GM12878 (cell line): ENCODE measurements at regions not wholly inside any gene's neighbourhood (a gene's known extent, or its start where the extent isn't known, plus 50 kb on each side); places are given as distances from the start of the nearest gene placed in this dataset.

Experiments used
- ATAC-seq: fragments of 200-7000 bp; cut with Tn5 transposase; 3 replicates; pipeline ENCODE4 v1.9.1; 2020; ENCODE audit warnings: mild to moderate bottlenecking, moderate library complexity
- BruUV-seq: library from RNA; stranded (reverse); fragments of 400-500 nt; replicated peaks from 2 replicates; lab custom pipeline; 2021; lab: Mats Ljungman, UMichigan
- CTCF ChIA-PET: fragments of 300-600 bp; sonication (Branson Sonifier 250); formaldehyde crosslinking; extraction: SDS; loops from one replicate; lab custom pipeline; 2021; ENCODE audit warnings: inconsistent platforms; lab: Yijun Ruan, JAX
- POLR2A ChIA-PET: fragments of 350-600 bp; formaldehyde crosslinking; extraction: SDS; loops from one replicate; lab custom pipeline; 2021; ENCODE audit warnings: inconsistent platforms; lab: Charles Lee
- RAD21 ChIA-PET: fragments of 300-600 bp; sonication (Branson Sonifier 250); formaldehyde crosslinking; loops from one replicate; lab custom pipeline; 2023; ENCODE audit warnings: antibody characterized with exemption; ENCODE audit not compliant: unreplicated experiment; lab: Charles Lee
- SMC1A ChIA-PET: fragments of 300-600 bp; sonication (Branson Sonifier 250); formaldehyde crosslinking; loops from one replicate; lab custom pipeline; 2023; ENCODE audit not compliant: unreplicated experiment, uncharacterized antibody; lab: Charles Lee
- DNase-seq: peaks from one replicate; pipeline ENCODE4 v3.0.0-alpha.2; 2011; ENCODE audit warnings: low read depth, low spot score
- FAIRE-seq: peaks from 3 replicates; lab custom pipeline; 2011; peaks lifted over from hg19 to GRCh38; lab: Jason Lieb, UNC
- H2AFZ ChIP-seq: 2 replicates; pipeline ENCODE4 v1.6.0; 2011; ENCODE audit warnings: low read depth, low read length, control low read depth; ENCODE audit not compliant: control insufficient read depth
- H3K27ac ChIP-seq: 2 replicates; pipeline ENCODE4 v1.5.1; 2011; ENCODE audit warnings: control low read depth; ENCODE audit not compliant: control insufficient read depth, insufficient read depth
- H3K27me3 ChIP-seq, 2 experiments: replicated peaks in 1 of 2; 2 replicates each; pipeline versions ENCODE4 v1.6.0 to v1.6.1; 2011; ENCODE audit warnings: low read length in 1 of 2; ENCODE audit not compliant: control insufficient read depth in 2 of 2, insufficient read depth in 2 of 2
- H3K36me3 ChIP-seq, 2 experiments: 2 replicates each; pipeline ENCODE4 v1.5.1; 2011; ENCODE audit warnings: low read length in 1 of 2; ENCODE audit not compliant: control insufficient read depth in 2 of 2, insufficient read depth in 2 of 2
- H3K4me1 ChIP-seq: 2 replicates; pipeline ENCODE4 v1.6.1; 2011; ENCODE audit warnings: mild to moderate bottlenecking, low read length, moderate library complexity, mixed read lengths; ENCODE audit not compliant: control insufficient read depth, insufficient read depth
- H3K4me2 ChIP-seq: 2 replicates; pipeline ENCODE4 v1.6.0; 2011; ENCODE audit warnings: control low read depth; ENCODE audit not compliant: control insufficient read depth, insufficient read depth
- H3K4me3 ChIP-seq: fragments of 200-600 bp; sonication (generic); 2 replicates; pipeline ENCODE4 v1.5.1; 2016
- H3K79me2 ChIP-seq: 2 replicates; pipeline ENCODE4 v1.6.0; 2011; ENCODE audit warnings: low read length; ENCODE audit not compliant: control insufficient read depth, insufficient read depth
- H3K9ac ChIP-seq: 2 replicates; pipeline ENCODE4 v1.8.0; 2011; ENCODE audit warnings: low read length, control low read depth, mixed read lengths; ENCODE audit not compliant: control insufficient read depth, insufficient read depth
- H3K9me3 ChIP-seq: replicated peaks from 3 replicates; pipeline ENCODE4 v1.5.1; 2011; ENCODE audit warnings: mild to moderate bottlenecking, low read length; ENCODE audit not compliant: control insufficient read depth, insufficient read depth
- H4K20me1 ChIP-seq: 2 replicates; pipeline ENCODE4 v1.6.0; 2011; ENCODE audit not compliant: control insufficient read depth, insufficient read depth
- BMI1 ChIP-seq: fragments of 450-650 bp; IDR thresholded peaks from 2 replicates; pipeline ENCODE4 v1.6.1; 2016; ENCODE audit warnings: mild to moderate bottlenecking, moderate library complexity, borderline replicate concordance
- CEBPZ ChIP-seq: fragments of 150-350 bp; IDR thresholded peaks from 2 replicates; pipeline ENCODE4 v1.6.1; 2016; ENCODE audit warnings: low read depth, low read length
- EP300 ChIP-seq, 2 experiments: fragments of 150-350 bp in 1 of 2; IDR thresholded peaks; 2 replicates each; pipeline ENCODE4 v1.6.1; 2011 to 2012; ENCODE audit warnings: low read depth in 2 of 2, low read length in 2 of 2, borderline replicate concordance in 1 of 2, improper control_type of control experiment in 1 of 2, inconsistent platforms in 1 of 2; ENCODE audit not compliant: control insufficient read depth in 1 of 2
- EZH2 ChIP-seq: IDR thresholded peaks from 2 replicates; pipeline ENCODE4 v1.6.1; 2012; ENCODE audit warnings: low read depth, mild to moderate bottlenecking, control low read depth, inconsistent platforms, low read length, borderline replicate concordance; ENCODE audit not compliant: control insufficient read depth
- GABPA ChIP-seq: IDR thresholded peaks from 2 replicates; pipeline ENCODE4 v1.6.1; 2014; ENCODE audit warnings: antibody characterized with exemption, low read depth, mild to moderate bottlenecking, inconsistent platforms
- IRF3 ChIP-seq: fragments of 450-650 bp; IDR thresholded peaks from 2 replicates; pipeline ENCODE4 v1.6.1; 2014; ENCODE audit warnings: mild to moderate bottlenecking
- IRF4 ChIP-seq: IDR thresholded peaks from 2 replicates; pipeline ENCODE4 v1.6.1; 2011; ENCODE audit warnings: low read depth, low read length
- RB1 ChIP-seq: fragments of 450-650 bp; formaldehyde crosslinking; IDR thresholded peaks from 2 replicates; pipeline ENCODE4 v1.6.1; 2017; ENCODE audit warnings: mild to moderate bottlenecking, borderline replicate concordance
- RFX5 ChIP-seq: IDR thresholded peaks from 2 replicates; pipeline ENCODE4 v1.6.1; 2011; ENCODE audit warnings: low read depth, low read length, improper control_type of control experiment
- WGBS: methylation state at CpG from one replicate; pipeline ENCODE4 v1.1.6; 2016; ENCODE audit warnings: low lambda C conversion rate; ENCODE audit not compliant: insufficient replicate concordance, insufficient coverage; ENCODE audit errors: missing lambda C conversion rate; 5-methylcytosine and 5-hydroxymethylcytosine counted together
- in situ Hi-C: fragments of 300-500 bp; cut with MboI; formaldehyde crosslinking; loops from 9 replicates; pipeline ENCODE4 v1.14.3; 2018; ENCODE audit warnings: mixed read lengths
- intact Hi-C: fragments of 100-400 bp; cut with micrococcal nuclease; formaldehyde crosslinking; loops from one replicate; pipeline ENCODE4 v1.14.2; 2022; ENCODE audit not compliant: unreplicated experiment
- TF ChIP-seq, protein P1 (sequence below): fragments of 450-650 bp; IDR thresholded peaks from 2 replicates; pipeline ENCODE4 v1.6.1; 2017; ENCODE audit warnings: antibody characterized with exemption, mild to moderate bottlenecking, moderate library complexity

GRCh38 chr15:54998661-54999060 lies 198.1 kb downstream of the RSL24D1 start:
- intact Hi-C loops, result no loop called here
- Histone ChIP-seq H3K9ac (no peak overlapping the region), H2AFZ (no peak overlapping the region), H3K4me2 (no peak overlapping the region), H3K27me3 (no peaks in the 10 kb centered on the region), H3K36me3 (no peaks in the 10 kb centered on the region), H3K9me3 (no peaks in the 10 kb centered on the region), H3K27ac (no peak overlapping the region), H3K79me2 (no peaks in the 10 kb centered on the region), H4K20me1 (no peaks in the 10 kb centered on the region), H3K4me3 (no peak overlapping the region), H3K4me1 (no peaks in the 10 kb centered on the region)
- no TSS peak for BruUV-seq
- no peak for TF ChIP-seq RFX5
- TF ChIP-seq IRF3, result no peak
- TF ChIP-seq BMI1, result no peak
- no peak for TF ChIP-seq RB1
- TF ChIP-seq EZH2, result no peak
- no peak for TF ChIP-seq EP300 (IDR thresholded peaks at IDR 0.05; ENCODE audit: borderline replicate concordance in 1 of 2, control insufficient read depth in 1 of 2, low read depth in 2 of 2, low read length in 2 of 2)
- ChIA-PET RAD21 (no interaction called here), POLR2A (no interaction called here), CTCF (no interaction called here), SMC1A (no interaction called here)
- DNase-seq (no peak), FAIRE-seq (no peak), ATAC-seq (no peak)
- 87% methylated on average over 1 of the region's 1 CpG for WGBS
- in situ Hi-C loops, result no loop called here

DNA sequence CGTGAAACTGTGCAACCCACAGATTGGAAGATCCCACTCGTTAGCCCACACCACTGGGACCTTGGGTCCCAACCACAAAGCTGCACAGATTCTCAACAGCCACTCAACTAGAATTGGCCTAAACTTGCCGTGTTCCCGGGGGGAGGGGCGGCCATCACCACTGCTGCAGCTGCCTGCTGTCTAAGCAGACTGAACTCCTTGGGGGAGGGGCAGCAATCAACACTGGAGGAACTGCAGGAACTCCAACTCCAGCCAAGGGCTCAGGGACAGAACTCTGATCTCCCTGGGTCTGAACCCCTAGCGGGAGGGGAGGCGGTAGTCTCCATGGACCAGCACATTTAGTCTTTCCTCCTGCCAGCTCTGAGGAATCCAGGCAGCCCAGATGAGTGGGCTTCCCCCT lies 205.9 kb downstream of the RSL24D1 start:
- no peaks in the 10 kb centered on the region; the same call in 2 of the 3 replicates for H3K9me3 ChIP-seq
- no peaks in the 10 kb centered on the region for H3K27me3 ChIP-seq
- no peak overlapping the region for H3K27ac ChIP-seq
- no peak overlapping the region for H3K4me3 ChIP-seq
- RAD21 ChIA-PET, result no interaction called here
- POLR2A ChIA-PET, result no interaction called here
- no peaks in the 10 kb centered on the region for H4K20me1 ChIP-seq
- no peak overlapping the region for H3K4me2 ChIP-seq
- 35% methylated on average over 7 of the region's 7 CpGs for WGBS
- DNase-seq (no peak), FAIRE-seq (no peak), ATAC-seq (no peak)
- in situ Hi-C loops, result no loop called here
- no peaks in the 10 kb centered on the region for H3K36me3 ChIP-seq
- H3K79me2 ChIP-seq, result no peaks in the 10 kb centered on the region
- no peaks in the 10 kb centered on the region for H3K4me1 ChIP-seq
- no TSS peak for BruUV-seq
- H2AFZ ChIP-seq, result no peak overlapping the region
- CTCF ChIA-PET, result no interaction called here
- no peak overlapping the region for H3K9ac ChIP-seq
- SMC1A ChIA-PET, result no interaction called here
- intact Hi-C loops, result no loop called here
- TF ChIP-seq CEBPZ (no peak), IRF4 (no peak), EP300 (IDR thresholded peaks at IDR 0.05; ENCODE audit: borderline replicate concordance in 1 of 2, control insufficient read depth in 1 of 2, low read depth in 2 of 2, low read length in 2 of 2) (no peak), GABPA (no peak)
- TF ChIP-seq, protein P1, sequence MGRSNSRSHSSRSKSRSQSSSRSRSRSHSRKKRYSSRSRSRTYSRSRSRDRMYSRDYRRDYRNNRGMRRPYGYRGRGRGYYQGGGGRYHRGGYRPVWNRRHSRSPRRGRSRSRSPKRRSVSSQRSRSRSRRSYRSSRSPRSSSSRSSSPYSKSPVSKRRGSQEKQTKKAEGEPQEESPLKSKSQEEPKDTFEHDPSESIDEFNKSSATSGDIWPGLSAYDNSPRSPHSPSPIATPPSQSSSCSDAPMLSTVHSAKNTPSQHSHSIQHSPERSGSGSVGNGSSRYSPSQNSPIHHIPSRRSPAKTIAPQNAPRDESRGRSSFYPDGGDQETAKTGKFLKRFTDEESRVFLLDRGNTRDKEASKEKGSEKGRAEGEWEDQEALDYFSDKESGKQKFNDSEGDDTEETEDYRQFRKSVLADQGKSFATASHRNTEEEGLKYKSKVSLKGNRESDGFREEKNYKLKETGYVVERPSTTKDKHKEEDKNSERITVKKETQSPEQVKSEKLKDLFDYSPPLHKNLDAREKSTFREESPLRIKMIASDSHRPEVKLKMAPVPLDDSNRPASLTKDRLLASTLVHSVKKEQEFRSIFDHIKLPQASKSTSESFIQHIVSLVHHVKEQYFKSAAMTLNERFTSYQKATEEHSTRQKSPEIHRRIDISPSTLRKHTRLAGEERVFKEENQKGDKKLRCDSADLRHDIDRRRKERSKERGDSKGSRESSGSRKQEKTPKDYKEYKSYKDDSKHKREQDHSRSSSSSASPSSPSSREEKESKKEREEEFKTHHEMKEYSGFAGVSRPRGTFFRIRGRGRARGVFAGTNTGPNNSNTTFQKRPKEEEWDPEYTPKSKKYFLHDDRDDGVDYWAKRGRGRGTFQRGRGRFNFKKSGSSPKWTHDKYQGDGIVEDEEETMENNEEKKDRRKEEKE, result no peak
